A673 (cell line): ENCODE measurements at regions not wholly inside any gene's neighbourhood (a gene's known extent, or its start where the extent isn't known, plus 50 kb on each side); places are given as distances from the start of the nearest gene placed in this dataset.

ENCODE experiments used
- BruUV-seq: library from RNA; stranded (reverse); fragments of 400-500 nt; replicated peaks from 2 replicates; lab custom pipeline; 2021; lab: Mats Ljungman, UMichigan
- CTCF ChIA-PET: fragments of 300-600 bp; sonication (Branson Sonifier 250); formaldehyde crosslinking; loops from one replicate; lab custom pipeline; 2022; ENCODE audit warnings: antibody characterized with exemption; lab: Charles Lee
- POLR2A ChIA-PET: fragments of 300-600 bp; sonication (Branson Sonifier 250); formaldehyde crosslinking; loops from one replicate; lab custom pipeline; 2022; ENCODE audit warnings: antibody characterized with exemption; ENCODE audit not compliant: low non-redundant PET; lab: Charles Lee
- DNase-seq: peaks from one replicate; pipeline ENCODE4 v3.0.0-alpha.2; 2015; ENCODE audit warnings: low spot score
- H3K27ac ChIP-seq: fragments of 200-600 bp; sonication (generic); 2 replicates; pipeline ENCODE4 v1.5.1; 2016; ENCODE audit warnings: mixed run types, low read depth, mild to moderate bottlenecking, mixed read lengths, antibody characterized with exemption, low read length; ENCODE audit not compliant: poor library complexity, severe bottlenecking
- H3K27me3 ChIP-seq: fragments of 200-600 bp; sonication (generic); replicated peaks from 2 replicates; pipeline ENCODE4 v1.6.1; 2017; ENCODE audit warnings: mixed run types, low read depth, mild to moderate bottlenecking, mixed read lengths, antibody characterized with exemption, low read length; ENCODE audit not compliant: insufficient read depth, poor library complexity
- H3K36me3 ChIP-seq: fragments of 200-600 bp; sonication (generic); 2 replicates; pipeline ENCODE4 v1.6.1; 2016; ENCODE audit warnings: mixed run types, mild to moderate bottlenecking, mixed read lengths, antibody characterized with exemption, low read length; ENCODE audit not compliant: insufficient read depth, poor library complexity, severe bottlenecking
- H3K4me1 ChIP-seq: fragments of 200-600 bp; sonication (generic); 2 replicates; pipeline ENCODE4 v1.6.1; 2017; ENCODE audit warnings: mixed run types, mild to moderate bottlenecking, mixed read lengths, antibody characterized with exemption, low read length; ENCODE audit not compliant: insufficient read depth, poor library complexity, severe bottlenecking
- H3K4me3 ChIP-seq: fragments of 200-600 bp; sonication (generic); 2 replicates; pipeline ENCODE4 v1.5.1; 2016; ENCODE audit warnings: low read depth, mixed run types, mild to moderate bottlenecking, mixed read lengths, low read length; ENCODE audit not compliant: poor library complexity, severe bottlenecking
- H3K9me3 ChIP-seq: fragments of 200-600 bp; sonication (generic); 2 replicates; pipeline ENCODE4 v1.6.1; 2016; ENCODE audit warnings: mixed run types, low read depth, mild to moderate bottlenecking, mixed read lengths, antibody characterized with exemption, low read length; ENCODE audit not compliant: poor library complexity, severe bottlenecking
- CTCF ChIP-seq: fragments of 300-800, 200-600 bp; sonication (generic); conservative IDR thresholded peaks from 2 replicates; pipeline ENCODE4 v1.5.1; 2017; ENCODE audit warnings: low read depth, mild to moderate bottlenecking, antibody characterized with exemption, low read length, moderate library complexity, mixed read lengths
- EZH2 ChIP-seq: fragments of 200-600 bp; sonication (generic); IDR thresholded peaks from 2 replicates; pipeline ENCODE4 v1.6.1; 2017; ENCODE audit warnings: borderline replicate concordance, low read depth, mild to moderate bottlenecking, mixed read lengths, antibody characterized with exemption, low read length; ENCODE audit not compliant: poor library complexity, severe bottlenecking
- intact Hi-C: fragments of 100-400 bp; cut with micrococcal nuclease; formaldehyde crosslinking; loops from one replicate; pipeline ENCODE4 v1.10.0; 2022; ENCODE audit not compliant: unreplicated experiment

GRCh38 chr22:49643998-49644397 lies 183.7 kb downstream of the BRD1 start:
- BruUV-seq: no TSS peak
- ChIA-PET CTCF (no interaction called here), POLR2A (no interaction called here)
- DNase-seq: no peak
- no peaks in the 10 kb centered on the region for H3K36me3 ChIP-seq
- H3K27ac ChIP-seq: no peak overlapping the region
- H3K27me3 ChIP-seq: no peaks in the 10 kb centered on the region
- TF ChIP-seq CTCF (no peak), EZH2 (no peak)
- no peak overlapping the region for H3K4me3 ChIP-seq
- no peaks in the 10 kb centered on the region for H3K9me3 ChIP-seq
- no peaks in the 10 kb centered on the region for H3K4me1 ChIP-seq
- intact Hi-C loops: no loop called here

- H3K27me3 ChIP-seq: no peaks in the 10 kb centered on the region
- no TSS peak for BruUV-seq
Measured at GRCh38 chr22:49643466-49643865, 184.2 kb downstream of the BRD1 start.

GRCh38 chr22:49642741-49643140 lies 184.9 kb downstream of the BRD1 start:
- POLR2A ChIA-PET: no interaction called here
- DNase-seq: no peak
- H3K27me3 ChIP-seq: no peaks in the 10 kb centered on the region
- H3K4me3 ChIP-seq: no peak overlapping the region
- no peaks in the 10 kb centered on the region for H3K36me3 ChIP-seq
- TF ChIP-seq CTCF (no peak), EZH2 (no peak)
- no TSS peak for BruUV-seq
- CTCF ChIA-PET: no interaction called here
- no peak overlapping the region for H3K27ac ChIP-seq
- intact Hi-C loops: no loop called here
- no peaks in the 10 kb centered on the region for H3K4me1 ChIP-seq
- H3K9me3 ChIP-seq: no peaks in the 10 kb centered on the region

More at GRCh38 chr22:49643466-49643865, 184.2 kb downstream of the BRD1 start:
- H3K4me1 ChIP-seq: no peaks in the 10 kb centered on the region
- H3K27ac ChIP-seq: no peak overlapping the region
- DNase-seq: no peak
- ChIA-PET CTCF (no interaction called here), POLR2A (no interaction called here)
- no peak for TF ChIP-seq EZH2
- H3K4me3 ChIP-seq: no peak overlapping the region
- H3K9me3 ChIP-seq: no peaks in the 10 kb centered on the region
- no peaks in the 10 kb centered on the region for H3K36me3 ChIP-seq
- intact Hi-C loops: no loop called here

GRCh38 chr22:49642331-49642730 lies 185.3 kb downstream of the BRD1 start:
- DNase-seq: no peak
- Histone ChIP-seq H3K4me1 (no peaks in the 10 kb centered on the region), H3K36me3 (no peaks in the 10 kb centered on the region), H3K4me3 (no peak overlapping the region), H3K27me3 (no peaks in the 10 kb centered on the region), H3K9me3 (no peaks in the 10 kb centered on the region), H3K27ac (no peak overlapping the region)
- intact Hi-C loops: no loop called here
- ChIA-PET POLR2A (no interaction called here), CTCF (no interaction called here)
- no peak for TF ChIP-seq EZH2
- TF ChIP-seq CTCF: no peak
- no TSS peak for BruUV-seq
